SW 1271 (cell line): ENCODE measurements at regions not wholly inside any gene's neighbourhood (a gene's known extent, or its start where the extent isn't known, plus 50 kb on each side); places are given as distances from the start of the nearest gene placed in this dataset.

ENCODE experiments used
- DNase-seq, 2 experiments: peaks; one replicate each; lab custom pipeline; 2025; lab: John Stamatoyannopoulos, UW

DNA sequence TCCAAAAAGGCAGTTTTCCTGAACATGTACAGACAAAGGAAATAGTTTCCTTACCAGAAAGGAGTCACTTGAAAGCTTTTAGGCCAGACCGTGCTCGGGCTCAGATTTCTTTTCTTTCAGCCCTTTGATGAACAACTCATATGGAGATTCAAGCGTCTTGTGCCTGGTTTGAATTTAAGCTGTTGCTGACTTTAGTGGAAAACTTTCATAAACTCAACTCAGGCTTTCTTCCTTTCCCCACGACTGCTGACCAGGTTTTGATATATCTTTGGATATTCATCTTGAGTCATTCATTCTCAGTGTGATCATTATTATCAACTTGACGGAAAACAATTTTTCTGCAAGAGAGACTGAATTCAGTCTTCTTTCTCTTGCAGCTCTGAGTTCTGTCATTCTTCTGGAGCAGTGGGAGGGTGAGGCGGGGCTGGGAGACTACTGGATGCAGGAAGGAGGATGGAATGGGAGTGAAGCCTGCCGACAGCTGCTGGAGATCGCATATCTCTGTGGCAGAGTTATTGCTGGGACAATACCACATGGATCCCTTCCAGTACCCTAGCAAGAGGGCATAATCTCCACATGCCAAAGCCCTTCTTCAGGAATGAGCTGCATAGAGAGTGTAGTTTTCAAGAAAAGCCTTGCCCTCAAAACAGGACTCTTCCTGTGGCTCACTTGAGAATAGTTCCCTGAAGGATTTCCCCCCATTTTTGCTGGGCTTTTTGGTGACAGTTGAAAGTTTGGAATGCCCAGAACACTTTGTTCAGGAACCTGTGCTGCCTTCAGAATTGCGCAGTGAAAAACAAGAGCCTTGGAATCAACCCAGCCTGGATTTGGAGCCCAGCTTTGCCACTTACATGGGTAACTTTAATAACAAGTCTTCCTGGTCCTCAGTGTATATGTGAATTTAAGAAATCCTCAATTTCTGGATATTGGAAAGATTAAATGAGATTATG, 364.4 kb downstream of the ZNF521 start:
- no peak for DNase-seq

DNA sequence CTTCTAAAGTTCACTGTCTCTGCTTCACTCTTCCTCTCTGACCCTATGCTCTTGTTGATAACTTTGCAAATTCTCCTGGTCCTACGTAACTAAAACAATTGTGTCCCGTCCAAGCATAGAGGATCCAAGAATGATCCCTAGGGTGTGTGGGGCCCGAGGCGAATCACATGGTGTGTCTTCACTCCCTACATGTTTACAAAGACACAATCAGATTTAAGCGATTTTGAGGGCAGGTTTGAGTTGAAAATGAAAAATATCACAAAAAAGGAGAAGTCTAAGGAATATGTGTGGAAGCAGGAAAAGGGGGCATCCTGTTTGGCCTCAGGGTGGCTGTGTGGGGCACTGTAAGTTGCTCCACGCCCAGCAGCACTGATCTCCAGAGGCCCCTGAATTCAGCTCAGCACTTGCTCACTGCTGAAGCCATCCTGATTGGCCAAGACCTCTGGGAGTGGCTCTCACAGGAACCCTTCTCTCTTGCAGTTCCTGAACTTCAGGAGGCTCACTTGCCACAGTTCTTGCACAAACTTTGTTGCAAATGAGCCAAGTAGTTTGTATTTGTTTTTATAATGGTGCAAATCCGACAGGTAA, 363.6 kb downstream of the ZNF521 start:
- no peak for DNase-seq

DNA sequence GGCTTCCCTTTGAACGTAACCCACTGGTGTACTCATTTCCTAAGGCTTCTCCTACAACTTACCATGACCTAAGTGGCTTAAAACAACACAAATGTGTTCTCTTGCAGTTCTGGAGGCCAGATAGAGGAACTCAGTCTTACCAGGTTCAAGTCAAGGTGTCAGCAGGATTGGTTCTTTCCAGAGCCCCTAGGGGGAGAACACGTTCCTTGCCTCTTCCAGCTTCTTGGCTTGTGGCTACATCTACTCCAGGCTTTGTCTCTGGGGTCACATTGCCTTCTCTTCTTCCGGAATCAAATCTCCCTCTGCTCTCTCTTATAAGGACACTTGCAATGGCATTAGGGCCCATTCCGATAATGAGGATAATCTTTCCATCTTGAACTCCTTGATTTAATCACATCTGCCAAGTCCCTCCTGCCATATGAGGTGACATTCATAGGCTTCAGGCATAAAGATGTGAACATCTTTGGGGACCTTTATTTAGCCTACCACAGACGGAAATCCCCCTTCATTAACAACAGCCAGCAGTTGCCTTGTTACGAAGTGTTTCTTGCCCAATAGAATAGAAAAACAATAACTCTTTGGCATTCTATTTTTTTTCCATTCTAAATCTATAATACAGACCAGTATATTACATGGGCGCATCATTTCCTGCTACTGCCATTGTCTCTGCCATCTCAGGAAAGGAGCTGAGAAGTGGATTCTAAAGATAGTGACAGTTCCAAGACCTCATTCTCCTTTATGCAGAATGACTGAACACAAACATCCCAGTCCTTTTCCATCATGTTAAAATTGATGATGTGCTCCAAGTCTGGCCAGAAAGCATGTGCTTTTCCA, 362.0 kb downstream of the ZNF521 start:
- DNase-seq, result no peak

DNA sequence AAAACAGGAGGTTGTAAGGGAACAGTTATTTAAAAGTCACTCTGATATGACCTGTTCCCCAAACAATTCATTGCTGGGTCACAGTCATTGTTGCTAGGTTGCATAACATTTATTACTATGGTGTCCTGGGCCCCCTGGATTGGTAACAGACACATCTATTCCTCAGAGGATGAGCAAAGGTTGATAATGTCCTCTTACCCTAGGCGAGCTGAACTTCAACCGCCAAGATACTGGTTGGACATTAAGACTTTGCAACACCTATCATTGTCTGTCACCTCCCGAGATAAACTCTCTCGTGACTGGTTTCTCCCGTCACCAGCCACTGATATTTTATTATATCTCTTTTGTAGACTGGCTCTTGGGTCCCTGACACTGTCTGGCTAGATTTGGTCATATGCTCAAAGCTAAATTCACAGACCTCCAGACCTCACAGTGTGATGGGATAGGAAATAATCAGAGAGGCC, 361.3 kb downstream of the ZNF521 start:
- DNase-seq, result no peak

DNA sequence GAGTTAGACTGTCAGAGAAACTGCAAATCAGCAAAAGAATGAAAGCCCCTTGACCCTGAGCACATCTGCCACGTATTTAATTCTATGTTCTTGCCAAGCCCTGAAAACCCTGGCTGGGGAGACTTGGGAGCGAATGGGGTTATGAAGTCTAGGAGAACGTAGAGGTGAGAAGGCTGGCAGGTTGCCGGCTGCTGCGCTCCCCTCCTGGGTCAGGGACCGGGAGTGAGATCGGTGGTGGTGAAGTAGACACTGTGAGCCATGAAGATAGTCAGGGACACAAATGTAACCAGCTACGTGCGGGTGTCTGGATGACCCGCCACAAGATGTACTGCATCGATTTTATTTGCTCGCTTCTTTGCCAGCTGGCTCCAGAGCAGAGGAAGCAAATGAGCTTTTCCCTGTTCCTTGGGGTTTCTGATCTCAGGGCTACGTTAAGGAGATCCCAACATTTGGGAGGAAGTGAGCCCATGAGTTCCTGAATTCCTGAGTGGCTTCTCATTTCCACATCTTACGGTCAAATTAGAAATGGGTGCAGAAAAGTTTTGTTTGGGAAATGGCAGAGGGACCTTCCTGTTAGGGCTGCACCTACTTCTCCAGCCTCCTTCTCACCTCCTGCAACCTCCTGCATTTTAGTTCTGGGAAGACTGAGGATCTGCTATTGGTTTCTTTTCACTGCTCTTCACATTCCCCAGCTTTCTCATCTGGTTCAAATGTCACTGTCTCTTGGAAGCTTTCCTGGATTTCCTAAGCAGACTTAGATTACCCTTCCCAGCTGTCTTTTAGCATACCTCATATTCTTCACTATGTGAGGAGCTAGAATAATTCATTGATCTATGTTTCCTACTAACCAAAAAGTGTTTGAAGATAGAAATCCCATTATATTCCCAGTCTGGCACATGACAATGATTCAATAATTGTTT, 360.6 kb downstream of the ZNF521 start:
- DNase-seq, result no peak

DNA sequence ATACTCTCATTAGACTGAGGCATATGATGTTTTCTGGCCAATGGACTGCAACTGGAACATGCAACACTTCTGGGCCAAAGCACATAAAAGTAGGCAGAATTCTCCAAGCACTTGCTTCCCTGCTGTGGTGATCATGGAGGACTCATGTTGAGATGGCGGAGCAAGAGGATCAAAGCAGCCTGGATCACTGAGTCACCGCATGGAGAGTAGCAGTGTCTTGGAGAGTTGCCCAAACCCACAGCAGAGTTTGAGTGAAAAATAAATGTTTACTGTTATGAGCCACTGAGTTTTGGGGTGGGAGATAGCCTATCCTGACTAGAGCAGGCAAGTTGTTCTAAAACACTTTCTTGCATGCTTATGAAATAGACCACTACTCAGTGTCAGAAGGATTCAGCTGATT, 359.5 kb downstream of the ZNF521 start:
- no peak for DNase-seq

DNA sequence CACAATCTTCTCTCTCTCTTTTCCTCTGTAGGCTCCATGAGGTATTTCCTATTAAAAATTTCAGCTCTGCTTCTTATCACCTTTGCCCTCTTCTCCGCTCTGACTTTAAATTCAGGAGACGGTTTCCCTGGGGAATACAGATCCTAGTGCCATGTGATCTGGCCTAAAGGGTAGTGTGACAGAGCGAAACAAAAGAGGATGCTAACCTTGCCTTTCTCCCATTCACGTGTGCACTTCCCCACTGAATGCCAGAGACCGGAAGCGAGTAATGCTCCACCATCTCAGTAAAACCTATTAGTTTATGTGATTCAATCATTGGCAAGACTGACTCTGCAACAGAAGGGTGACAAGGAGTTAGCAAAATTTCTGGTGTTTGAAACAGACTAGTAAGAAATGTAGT, 358.3 kb downstream of the ZNF521 start:
- DNase-seq, result no peak

DNA sequence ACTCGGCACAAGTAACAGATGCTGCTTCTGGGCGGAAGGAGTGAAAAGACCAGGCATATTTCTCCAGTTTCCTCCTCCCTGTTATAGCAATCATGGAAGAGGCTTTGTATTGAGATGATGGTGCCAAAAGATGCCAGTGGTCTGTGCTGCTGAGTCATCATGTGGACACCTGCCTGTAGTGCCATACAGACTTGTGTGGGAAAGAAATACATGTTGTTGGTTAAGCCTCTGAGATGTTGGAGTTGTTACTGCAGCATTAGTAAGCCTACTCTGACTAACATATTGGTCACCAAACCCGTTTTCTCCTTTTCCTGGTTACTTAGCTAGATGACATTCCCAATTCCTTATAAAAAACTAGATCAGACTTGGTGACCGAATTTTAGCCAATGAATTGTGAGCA, 356.9 kb downstream of the ZNF521 start:
- no peak for DNase-seq

DNA sequence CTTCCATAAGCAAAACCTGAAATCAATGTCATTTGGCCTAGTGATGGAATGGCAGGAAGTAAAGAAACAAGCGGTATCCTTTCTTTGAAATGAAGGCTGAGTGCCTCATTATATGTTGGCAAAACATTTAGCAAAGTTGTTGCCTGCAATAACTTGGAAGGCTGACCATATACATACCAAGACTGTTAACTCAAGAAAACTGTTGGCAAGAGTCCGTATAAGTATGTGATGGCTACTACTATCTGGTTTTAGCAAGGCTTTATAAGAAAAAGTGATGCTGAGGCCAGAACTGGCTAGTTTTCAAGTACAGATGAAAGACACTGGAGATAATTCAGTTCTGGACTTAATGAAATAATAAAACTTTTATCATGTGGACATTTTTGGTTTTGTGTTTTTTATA, 356.2 kb downstream of the ZNF521 start:
- DNase-seq, result no peak

DNA sequence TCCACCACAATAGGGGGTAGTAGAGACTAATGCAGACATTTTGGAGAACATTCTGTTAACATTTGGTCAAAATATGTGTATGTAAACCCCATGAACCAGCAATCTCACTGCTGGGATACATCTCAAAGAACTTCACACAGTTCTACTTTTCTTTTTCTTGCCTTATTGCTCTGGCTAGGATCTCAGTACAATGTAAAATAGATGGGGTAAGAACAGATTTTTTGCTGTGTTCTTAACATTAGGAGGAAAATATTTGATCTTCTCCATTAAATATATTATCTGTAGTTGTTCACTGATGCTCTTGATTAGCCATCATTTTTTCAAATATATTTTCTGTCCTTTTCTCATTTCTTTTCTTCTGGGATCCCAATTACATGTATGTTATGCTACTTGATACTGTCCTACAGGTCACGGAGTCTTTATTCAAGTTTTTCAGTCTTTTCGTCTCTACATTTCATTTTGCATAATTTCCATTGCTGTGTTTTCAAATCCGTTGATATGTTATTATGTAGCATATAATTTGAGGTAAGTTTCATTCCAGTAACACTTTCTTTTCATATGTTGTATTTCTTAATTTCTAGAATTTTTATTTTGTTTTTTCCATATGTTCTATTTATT, 352.2 kb downstream of the ZNF521 start:
- DNase-seq, result no peak

DNA sequence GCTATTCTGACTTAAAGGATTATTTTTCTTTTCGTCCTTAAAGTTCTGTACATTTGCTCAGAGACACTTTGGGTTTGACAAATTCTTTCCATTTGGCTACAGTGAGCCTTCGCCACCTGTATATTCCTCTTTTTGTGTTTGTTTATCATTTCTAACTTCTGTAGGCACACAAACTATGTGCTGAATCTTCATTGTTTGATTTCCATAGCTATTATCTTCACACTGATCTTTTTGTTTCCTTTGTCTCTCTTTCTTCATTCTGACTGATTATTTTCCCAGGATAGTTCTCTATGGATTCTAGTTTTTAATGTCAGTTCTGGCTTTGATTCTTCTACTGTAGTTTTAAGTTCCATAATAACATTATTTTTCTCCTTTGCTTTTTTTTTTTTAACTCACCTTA, 350.2 kb downstream of the ZNF521 start:
- DNase-seq, result no peak

DNA sequence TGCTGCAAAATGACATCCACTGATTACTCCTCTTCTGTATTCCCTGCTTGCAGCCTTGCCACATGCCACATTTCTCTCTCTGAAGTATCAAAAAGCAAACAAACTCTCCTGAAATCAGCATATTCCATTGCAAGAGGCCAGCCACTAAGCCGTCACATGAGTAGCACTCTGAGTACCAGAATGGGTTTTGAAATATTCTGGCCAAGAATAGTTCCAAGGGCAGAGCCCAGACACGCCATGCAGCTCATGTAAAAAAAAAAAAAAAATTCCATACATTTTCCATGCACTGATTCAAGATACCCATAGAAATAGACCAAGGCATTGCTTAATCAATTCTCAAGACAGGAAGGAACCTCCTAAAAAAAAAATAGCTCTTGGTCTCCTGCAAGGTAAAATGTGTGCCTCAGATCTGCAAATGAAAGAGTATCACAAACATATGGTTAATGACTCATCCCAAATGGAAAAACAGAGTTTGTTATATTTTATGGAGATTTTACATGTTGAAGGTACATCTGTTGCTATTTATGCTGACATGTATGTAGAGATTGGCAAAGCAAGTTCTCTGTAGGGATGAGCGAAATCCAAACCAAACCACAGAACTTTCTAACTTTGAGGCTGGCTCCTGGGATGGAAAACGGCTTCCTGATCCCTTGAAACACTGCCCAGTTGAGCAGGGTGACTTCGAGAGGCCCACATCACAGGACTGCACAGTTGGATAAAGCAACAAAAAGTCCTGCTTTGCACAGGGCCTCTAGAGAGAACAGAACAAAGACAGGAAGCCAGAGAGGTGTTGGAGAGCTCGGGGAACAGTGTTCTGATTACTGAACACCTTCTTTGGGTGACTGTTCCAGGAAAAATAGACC, 346.2 kb downstream of the ZNF521 start:
- no peak for DNase-seq

DNA sequence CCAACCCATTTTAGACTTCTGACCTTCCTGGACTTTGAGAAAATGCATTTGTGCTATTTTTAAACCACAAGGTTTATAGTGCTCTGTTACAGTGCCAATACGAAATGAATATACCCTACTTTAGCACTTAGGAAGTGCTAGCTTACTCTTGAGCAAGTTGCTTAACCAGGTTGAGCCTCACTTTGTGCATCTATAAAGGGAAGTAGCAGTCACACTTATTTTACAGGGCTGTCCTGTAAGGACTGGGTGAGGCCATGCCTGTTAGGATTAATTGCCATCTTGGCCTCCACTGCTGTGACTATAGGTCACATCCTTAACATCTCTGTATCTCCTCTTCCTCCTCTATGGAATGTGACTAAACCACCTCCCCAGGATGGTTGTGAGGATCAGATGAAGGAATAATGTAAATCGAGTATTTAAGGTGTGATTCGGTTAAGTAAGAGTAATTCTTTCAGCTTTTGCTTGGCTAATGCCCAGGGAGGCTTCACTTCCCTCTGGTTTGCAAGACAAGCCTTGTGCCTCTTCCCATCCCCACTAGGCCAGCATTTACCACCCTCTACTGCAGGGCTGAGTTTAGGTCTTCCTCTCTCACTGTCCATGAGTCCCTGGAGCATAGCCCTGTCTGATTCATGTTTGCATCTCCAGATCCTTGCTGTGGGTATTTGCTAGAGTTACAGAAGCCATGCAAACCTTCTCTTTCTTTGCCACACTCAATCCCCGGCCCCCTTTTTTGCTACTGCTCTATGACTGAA, 341.2 kb downstream of the ZNF521 start:
- DNase-seq, result no peak
